ENCODE measurements at regions not wholly inside any gene's neighbourhood (a gene's known extent, or its start where the extent isn't known, plus 50 kb on each side); places are given as distances from the start of the nearest gene placed in this dataset.

DNA sequence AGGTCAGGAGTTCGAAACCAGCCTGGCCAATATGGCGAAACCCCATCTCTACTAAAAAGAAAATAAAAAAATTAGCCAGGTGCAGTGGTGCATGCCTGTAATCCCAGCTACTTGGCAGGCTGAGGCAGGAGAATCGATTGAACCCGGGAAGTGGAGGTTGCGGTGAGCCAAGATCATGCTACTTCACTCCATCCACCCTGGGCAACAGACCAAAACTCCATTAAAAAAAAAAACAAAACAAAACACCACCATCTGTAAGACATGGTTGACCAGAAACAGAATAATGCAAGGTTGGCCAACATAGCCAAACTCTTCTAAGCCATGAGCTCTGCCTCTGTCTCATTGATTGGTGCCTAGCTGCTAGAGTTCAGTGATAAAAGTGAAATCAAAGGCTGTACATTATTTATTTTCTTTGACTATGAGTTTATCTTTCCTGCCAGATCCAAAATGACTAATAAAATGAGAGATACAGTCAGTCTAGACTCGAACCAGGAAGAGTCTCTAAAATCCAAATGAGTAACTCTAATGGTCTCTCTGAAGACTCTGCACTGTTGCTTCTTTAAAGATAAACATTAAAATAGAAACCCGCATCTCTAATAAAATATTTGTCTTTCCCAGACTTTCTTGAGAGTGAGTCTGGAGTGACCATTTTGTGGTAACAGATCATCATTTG is 404.7 kb downstream of the DAD1 start:
- TF ChIP-seq, protein P1, sequence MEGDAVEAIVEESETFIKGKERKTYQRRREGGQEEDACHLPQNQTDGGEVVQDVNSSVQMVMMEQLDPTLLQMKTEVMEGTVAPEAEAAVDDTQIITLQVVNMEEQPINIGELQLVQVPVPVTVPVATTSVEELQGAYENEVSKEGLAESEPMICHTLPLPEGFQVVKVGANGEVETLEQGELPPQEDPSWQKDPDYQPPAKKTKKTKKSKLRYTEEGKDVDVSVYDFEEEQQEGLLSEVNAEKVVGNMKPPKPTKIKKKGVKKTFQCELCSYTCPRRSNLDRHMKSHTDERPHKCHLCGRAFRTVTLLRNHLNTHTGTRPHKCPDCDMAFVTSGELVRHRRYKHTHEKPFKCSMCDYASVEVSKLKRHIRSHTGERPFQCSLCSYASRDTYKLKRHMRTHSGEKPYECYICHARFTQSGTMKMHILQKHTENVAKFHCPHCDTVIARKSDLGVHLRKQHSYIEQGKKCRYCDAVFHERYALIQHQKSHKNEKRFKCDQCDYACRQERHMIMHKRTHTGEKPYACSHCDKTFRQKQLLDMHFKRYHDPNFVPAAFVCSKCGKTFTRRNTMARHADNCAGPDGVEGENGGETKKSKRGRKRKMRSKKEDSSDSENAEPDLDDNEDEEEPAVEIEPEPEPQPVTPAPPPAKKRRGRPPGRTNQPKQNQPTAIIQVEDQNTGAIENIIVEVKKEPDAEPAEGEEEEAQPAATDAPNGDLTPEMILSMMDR (IDR thresholded peaks at IDR 0.05), result no peak
- TF ChIP-seq POLR2AphosphoS5 (IDR thresholded peaks at IDR 0.05), result no peak
- TF ChIP-seq POLR2A (IDR thresholded peaks at IDR 0.05), result no peak
